ENCODE measurements at regions not wholly inside any gene's neighbourhood (a gene's known extent, or its start where the extent isn't known, plus 50 kb on each side); places are given as distances from the start of the nearest gene placed in this dataset.

DNA sequence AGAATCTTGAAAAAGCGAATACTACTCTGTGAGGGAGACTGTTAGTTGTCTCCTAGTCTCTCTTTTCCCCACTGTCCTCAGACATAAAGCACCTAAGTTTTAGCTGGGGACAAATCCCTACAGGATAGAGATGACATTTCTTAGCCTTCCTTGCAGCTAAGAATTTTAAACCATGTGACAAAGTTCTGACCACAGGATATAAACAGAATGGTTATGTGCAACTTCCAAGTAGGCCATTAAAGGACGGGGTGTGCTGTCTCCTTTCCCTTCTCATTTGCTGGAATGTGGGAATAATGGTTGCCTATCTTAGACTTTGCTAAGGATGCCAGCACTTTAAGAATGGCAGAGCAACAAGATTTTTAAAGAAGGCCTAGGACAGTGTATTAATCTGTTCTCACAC lies 74.9 kb upstream of the PRPS1L1 start:
- TF ChIP-seq, protein P1, sequence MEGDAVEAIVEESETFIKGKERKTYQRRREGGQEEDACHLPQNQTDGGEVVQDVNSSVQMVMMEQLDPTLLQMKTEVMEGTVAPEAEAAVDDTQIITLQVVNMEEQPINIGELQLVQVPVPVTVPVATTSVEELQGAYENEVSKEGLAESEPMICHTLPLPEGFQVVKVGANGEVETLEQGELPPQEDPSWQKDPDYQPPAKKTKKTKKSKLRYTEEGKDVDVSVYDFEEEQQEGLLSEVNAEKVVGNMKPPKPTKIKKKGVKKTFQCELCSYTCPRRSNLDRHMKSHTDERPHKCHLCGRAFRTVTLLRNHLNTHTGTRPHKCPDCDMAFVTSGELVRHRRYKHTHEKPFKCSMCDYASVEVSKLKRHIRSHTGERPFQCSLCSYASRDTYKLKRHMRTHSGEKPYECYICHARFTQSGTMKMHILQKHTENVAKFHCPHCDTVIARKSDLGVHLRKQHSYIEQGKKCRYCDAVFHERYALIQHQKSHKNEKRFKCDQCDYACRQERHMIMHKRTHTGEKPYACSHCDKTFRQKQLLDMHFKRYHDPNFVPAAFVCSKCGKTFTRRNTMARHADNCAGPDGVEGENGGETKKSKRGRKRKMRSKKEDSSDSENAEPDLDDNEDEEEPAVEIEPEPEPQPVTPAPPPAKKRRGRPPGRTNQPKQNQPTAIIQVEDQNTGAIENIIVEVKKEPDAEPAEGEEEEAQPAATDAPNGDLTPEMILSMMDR (conservative IDR thresholded peaks at IDR 0.05; ENCODE audit: low read depth, low read length) = no peak
- no peak for DNase-seq (ENCODE audit: low read depth)
- H3K4me3 ChIP-seq (ENCODE audit: low read depth, low read length) = no peak overlapping the region

DNA sequence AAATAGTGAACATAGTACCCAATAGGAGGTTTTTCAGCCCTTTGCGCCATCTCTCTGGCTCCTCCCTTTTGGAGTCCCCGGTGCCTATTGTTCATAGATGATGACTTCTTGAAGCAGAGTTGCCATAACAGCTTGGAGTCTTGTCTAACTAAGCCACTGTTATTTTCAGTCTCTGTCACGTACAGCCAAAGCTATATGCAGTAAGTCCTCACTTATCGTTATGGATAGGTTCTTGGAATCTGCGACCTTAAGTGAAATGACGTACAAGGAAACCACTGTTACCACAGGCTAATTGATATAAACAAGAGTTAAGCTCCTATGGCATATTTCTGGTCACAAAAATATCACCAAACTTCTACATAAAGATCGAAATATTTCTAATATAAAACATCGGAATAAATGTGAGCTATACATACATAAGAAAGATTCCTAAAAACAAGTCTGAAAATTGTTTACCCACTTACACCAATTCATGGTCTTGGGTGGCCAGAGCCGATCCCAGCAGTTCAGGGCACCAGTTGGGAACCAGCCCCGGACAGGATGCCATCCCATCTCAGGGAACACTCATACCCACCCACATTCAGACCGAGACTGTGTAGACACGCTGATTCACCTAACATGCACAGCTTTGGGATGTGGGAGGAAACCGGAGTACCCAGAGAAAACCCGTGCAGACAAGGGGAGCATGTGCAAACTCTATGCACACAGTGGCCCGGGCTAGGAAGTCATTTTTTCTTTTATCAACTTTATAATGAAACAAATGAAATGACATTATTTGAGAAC lies 76.0 kb upstream of the PRPS1L1 start:
- H3K4me3 ChIP-seq (ENCODE audit: low read depth, low read length) = no peak overlapping the region
- TF ChIP-seq, protein P1 (conservative IDR thresholded peaks at IDR 0.05; ENCODE audit: low read depth, low read length) = no peak
- no peak for DNase-seq (ENCODE audit: low read depth)

DNA sequence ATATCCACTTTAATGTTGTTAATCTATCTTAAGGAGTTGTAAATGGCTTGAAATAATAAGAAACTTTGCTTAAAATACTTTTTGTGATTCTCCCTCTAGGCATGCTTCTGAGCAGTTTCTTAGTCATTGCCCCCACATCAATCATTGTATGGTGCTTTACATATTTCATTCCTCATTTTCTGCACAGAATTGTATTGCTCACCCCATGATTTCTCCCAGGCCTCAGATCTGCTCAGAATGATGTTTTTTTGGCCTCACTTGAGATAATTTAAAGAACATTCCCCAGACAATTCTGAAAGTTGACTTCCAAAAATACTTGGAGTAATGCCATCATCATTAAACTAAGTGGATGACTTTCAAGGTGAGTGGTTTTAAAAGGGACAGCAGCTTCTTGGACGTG lies 82.1 kb upstream of the PRPS1L1 start:
- no peak for DNase-seq (ENCODE audit: low read depth)
- TF ChIP-seq, protein P1 (conservative IDR thresholded peaks at IDR 0.05; ENCODE audit: low read depth, low read length) = no peak
- no peak overlapping the region for H3K4me3 ChIP-seq (ENCODE audit: low read depth, low read length)

DNA sequence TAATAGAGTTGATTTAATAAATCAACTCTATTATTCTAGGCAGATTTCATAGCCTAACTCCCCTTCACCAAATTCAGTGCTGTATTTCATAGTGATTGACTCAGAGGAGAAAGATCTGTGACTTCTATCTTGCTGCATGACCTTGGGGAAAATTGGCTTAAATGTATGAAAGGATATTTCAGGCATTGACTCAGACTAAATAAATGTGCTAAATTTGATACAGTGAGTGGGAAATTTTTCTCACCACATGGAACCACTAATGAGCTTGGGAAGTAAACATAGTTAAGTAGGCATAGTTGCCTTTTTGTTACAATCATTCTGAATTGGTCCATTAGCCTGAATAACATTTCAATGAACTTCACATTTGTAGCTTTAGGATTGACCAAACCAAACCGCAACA lies 89.0 kb upstream of the PRPS1L1 start:
- DNase-seq (ENCODE audit: low read depth) = no peak
- TF ChIP-seq, protein P1 (conservative IDR thresholded peaks at IDR 0.05; ENCODE audit: low read depth, low read length) = no peak
- no peak overlapping the region for H3K4me3 ChIP-seq (ENCODE audit: low read depth, low read length)

DNA sequence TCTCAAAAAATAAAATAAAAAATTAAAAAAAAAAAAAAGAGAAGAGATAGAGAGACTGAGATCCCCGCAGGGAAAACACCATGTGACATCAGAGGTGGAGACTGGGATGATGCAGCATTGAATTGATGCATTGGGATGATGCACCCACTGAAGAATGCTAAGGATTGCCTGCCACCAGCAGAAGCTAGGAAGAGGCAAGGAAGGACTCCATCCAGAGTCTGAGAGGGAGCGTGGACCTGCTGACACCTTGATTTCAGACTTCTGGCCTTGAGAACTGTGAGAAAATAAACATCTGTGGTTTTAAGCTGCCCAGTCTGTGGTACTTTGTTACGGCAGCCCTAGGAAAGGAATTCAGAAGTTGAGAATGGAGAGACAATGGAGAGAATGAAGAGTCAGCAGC lies 89.8 kb upstream of the PRPS1L1 start:
- peak; percentile 57 for DNase-seq (ENCODE audit: low read depth)
- H3K4me3 ChIP-seq (ENCODE audit: low read depth, low read length) = no peak overlapping the region
- TF ChIP-seq, protein P1 (conservative IDR thresholded peaks at IDR 0.05; ENCODE audit: low read depth, low read length) = no peak

DNA sequence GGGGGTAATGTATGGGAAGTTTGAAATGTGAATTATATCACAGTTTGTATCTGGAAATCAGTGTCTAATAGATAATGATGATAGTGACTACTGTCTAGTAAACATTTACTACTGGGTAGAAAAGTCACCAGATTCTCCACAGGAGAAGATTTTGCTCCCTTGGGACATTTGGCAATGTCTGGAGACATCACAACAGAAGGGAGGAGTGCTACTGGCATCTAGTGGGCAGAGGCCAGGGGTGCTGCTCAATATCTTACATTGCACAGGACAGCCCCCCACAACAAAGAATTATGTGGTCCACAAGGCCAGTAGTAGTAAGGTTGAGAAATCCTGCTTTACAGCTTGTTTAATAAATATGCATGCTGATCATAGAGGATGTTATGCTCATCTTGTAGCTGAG lies 92.3 kb upstream of the PRPS1L1 start:
- no peak overlapping the region for H3K4me3 ChIP-seq (ENCODE audit: low read depth, low read length)
- TF ChIP-seq, protein P1 (conservative IDR thresholded peaks at IDR 0.05; ENCODE audit: low read depth, low read length) = peak; percentile 49

More for the DNA sequence above, 92.3 kb upstream of the PRPS1L1 start:
- peak; percentile 25 for DNase-seq (ENCODE audit: low read depth)
